ENCODE measurements at regions not wholly inside any gene's neighbourhood (a gene's known extent, or its start where the extent isn't known, plus 50 kb on each side); places are given as distances from the start of the nearest gene placed in this dataset.

DNA sequence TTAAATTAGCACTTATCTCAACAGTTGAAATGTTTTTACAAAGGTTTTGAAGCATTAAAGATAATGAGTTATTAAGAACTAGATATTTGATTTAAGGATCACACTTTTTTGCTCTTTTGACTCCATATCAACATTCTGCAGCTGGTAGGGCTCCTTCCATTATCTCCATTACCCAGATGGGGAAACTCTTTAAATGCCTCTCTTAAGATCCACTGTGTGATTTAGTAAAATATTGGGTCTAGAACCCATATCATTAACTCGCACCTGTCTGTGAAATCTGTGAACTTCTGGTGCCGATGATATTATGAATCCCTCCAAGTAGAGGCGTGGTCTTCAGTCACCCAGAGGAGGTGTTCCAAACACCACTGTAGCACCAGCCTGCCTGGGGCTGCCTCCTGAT lies 466.2 kb downstream of the TSN start:
- H3K4me1 ChIP-seq (ENCODE audit: control insufficient read depth, insufficient read depth, low read length), result no peaks in the 10 kb centered on the region
- no peak overlapping the region for H3K27ac ChIP-seq (ENCODE audit: extremely low read depth, low read depth, low read length)
- H3K36me3 ChIP-seq (ENCODE audit: control insufficient read depth in 2 of 2, insufficient read depth in 1 of 2, low read length in 2 of 2), result no peaks in the 10 kb centered on the region
- H3K4me3 ChIP-seq (ENCODE audit: low read depth, low read length), result no peak overlapping the region
- CTCF ChIA-PET, result no interaction called here
- no peaks in the 10 kb centered on the region for H3K9me3 ChIP-seq (ENCODE audit: control insufficient read depth, insufficient read depth, low read depth, low read length)
- POLR2A ChIA-PET, result no interaction called here
- TF ChIP-seq, protein P1, sequence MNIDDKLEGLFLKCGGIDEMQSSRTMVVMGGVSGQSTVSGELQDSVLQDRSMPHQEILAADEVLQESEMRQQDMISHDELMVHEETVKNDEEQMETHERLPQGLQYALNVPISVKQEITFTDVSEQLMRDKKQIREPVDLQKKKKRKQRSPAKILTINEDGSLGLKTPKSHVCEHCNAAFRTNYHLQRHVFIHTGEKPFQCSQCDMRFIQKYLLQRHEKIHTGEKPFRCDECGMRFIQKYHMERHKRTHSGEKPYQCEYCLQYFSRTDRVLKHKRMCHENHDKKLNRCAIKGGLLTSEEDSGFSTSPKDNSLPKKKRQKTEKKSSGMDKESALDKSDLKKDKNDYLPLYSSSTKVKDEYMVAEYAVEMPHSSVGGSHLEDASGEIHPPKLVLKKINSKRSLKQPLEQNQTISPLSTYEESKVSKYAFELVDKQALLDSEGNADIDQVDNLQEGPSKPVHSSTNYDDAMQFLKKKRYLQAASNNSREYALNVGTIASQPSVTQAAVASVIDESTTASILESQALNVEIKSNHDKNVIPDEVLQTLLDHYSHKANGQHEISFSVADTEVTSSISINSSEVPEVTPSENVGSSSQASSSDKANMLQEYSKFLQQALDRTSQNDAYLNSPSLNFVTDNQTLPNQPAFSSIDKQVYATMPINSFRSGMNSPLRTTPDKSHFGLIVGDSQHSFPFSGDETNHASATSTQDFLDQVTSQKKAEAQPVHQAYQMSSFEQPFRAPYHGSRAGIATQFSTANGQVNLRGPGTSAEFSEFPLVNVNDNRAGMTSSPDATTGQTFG (tag by site-specific recombination; IDR thresholded peaks at IDR 0.05; ENCODE audit: borderline replicate concordance), result no peak
- TF ChIP-seq ZNF645 (tag by site-specific recombination; IDR thresholded peaks at IDR 0.05) (no peak), HIC1 (tag by site-specific recombination; IDR thresholded peaks at IDR 0.05) (no peak), ZNF670 (tag by site-specific recombination; IDR thresholded peaks at IDR 0.05; ENCODE audit: low read depth) (no peak), ZNF544 (tag by site-specific recombination; IDR thresholded peaks at IDR 0.05) (no peak), ZNF404 (tag by site-specific recombination; IDR thresholded peaks at IDR 0.05) (no peak), GFI1B (tag by site-specific recombination; IDR thresholded peaks at IDR 0.05) (no peak), PRDM4 (tag by site-specific recombination; IDR thresholded peaks at IDR 0.05) (no peak), KLF16 (tag by site-specific recombination; IDR thresholded peaks at IDR 0.05) (no peak), AEBP2 (tag by site-specific recombination; IDR thresholded peaks at IDR 0.05; ENCODE audit: borderline replicate concordance) (no peak)
- TF ChIP-seq, protein P2, sequence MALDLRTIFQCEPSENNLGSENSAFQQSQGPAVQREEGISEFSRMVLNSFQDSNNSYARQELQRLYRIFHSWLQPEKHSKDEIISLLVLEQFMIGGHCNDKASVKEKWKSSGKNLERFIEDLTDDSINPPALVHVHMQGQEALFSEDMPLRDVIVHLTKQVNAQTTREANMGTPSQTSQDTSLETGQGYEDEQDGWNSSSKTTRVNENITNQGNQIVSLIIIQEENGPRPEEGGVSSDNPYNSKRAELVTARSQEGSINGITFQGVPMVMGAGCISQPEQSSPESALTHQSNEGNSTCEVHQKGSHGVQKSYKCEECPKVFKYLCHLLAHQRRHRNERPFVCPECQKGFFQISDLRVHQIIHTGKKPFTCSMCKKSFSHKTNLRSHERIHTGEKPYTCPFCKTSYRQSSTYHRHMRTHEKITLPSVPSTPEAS (tag by site-specific recombination; IDR thresholded peaks at IDR 0.05), result no peak

DNA sequence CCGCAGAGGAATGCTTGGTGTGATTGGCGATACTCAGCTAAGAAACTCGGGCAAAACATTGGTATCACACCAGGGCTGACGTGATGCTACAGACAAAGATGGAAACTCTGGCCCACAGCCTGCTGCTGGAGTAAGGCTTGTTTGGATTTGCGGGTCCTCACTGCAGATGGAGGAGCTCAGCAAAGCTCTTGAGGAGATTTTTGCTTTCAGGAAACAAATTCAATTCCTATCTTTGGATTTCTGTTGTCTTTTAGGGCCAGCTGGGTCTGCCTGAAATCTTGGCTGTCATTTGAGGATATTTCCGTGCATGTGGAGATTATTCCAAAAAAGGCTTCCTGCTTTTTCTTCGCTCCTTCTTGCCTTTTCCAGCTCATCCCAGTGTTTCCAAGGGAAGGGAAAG lies 475.8 kb downstream of the TSN start:
- H3K27ac ChIP-seq (ENCODE audit: extremely low read depth, low read depth, low read length), result no peak overlapping the region
- ChIA-PET CTCF (no interaction called here), POLR2A (no interaction called here)
- TF ChIP-seq SCRT1 (tag by site-specific recombination; IDR thresholded peaks at IDR 0.05; ENCODE audit: borderline replicate concordance) (no peak), ZNF645 (tag by site-specific recombination; IDR thresholded peaks at IDR 0.05) (no peak), ZNF600 (tag by site-specific recombination; IDR thresholded peaks at IDR 0.05) (no peak), ZFP41 (tag by site-specific recombination; IDR thresholded peaks at IDR 0.05; ENCODE audit: borderline replicate concordance) (no peak), BCL11A (tag by site-specific recombination; IDR thresholded peaks at IDR 0.05; ENCODE audit: low read depth) (no peak), ZNF132 (tag by site-specific recombination; IDR thresholded peaks at IDR 0.05; ENCODE audit: borderline replicate concordance) (no peak), ZNF629 (tag by site-specific recombination; IDR thresholded peaks at IDR 0.05) (no peak), ZNF311 (tag by site-specific recombination; IDR thresholded peaks at IDR 0.05; ENCODE audit: borderline replicate concordance) (no peak), ZFP69B (tag by site-specific recombination; IDR thresholded peaks at IDR 0.05) (no peak)
- H3K9me3 ChIP-seq (ENCODE audit: control insufficient read depth, insufficient read depth, low read depth, low read length), result no peaks in the 10 kb centered on the region
- no peaks in the 10 kb centered on the region for H3K4me1 ChIP-seq (ENCODE audit: control insufficient read depth, insufficient read depth, low read length)
- H3K4me3 ChIP-seq (ENCODE audit: low read depth, low read length), result no peak overlapping the region
- no peaks in the 10 kb centered on the region for H3K36me3 ChIP-seq (ENCODE audit: control insufficient read depth in 2 of 2, insufficient read depth in 1 of 2, low read length in 2 of 2)
